GM19395 (cell line): ENCODE measurements at regions not wholly inside any gene's neighbourhood (a gene's known extent, or its start where the extent isn't known, plus 50 kb on each side); places are given as distances from the start of the nearest gene placed in this dataset.
"Not testable (repeated sequence)": the region's sequence is repeated elsewhere in the genome, so short reads cannot be mapped to it uniquely, and the experiment has no call there.

Experiments
- ATAC-seq: cut with Tn5 transposase; IDR thresholded peaks from one replicate; pipeline ENCODE4 v1.9.1; 2021; ENCODE audit warnings: mild to moderate bottlenecking, moderate library complexity; ENCODE audit not compliant: unreplicated experiment

GRCh38 chr4:156330436-156331031, 376.9 kb upstream of the CTSO start:
- no peak for ATAC-seq

GRCh38 chr4:156329779-156330178, 376.1 kb upstream of the CTSO start:
- ATAC-seq, result no peak

- no peak for ATAC-seq
These were observed 375.2 kb upstream of the CTSO start for GRCh38 chr4:156328882-156329281.

DNA sequence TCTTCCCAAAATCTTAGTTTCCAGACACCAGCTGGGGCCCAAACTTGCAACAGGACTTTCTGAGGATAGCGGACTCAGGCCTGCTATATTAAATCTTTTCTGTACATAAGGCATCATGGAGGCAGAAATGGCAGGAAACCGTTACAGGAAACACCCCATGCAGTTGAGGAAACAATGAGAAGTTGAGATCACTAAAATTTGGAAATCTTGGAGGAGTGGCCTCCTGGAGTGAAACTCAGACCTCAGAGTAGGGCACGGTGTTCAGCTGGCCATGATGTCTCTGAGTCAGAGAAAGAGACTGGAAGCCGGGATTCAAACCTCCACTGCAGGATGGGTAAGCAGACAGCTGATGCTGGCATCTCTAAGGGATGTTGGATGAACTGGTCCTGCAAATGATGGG, 372.6 kb upstream of the CTSO start:
- no peak for ATAC-seq

DNA sequence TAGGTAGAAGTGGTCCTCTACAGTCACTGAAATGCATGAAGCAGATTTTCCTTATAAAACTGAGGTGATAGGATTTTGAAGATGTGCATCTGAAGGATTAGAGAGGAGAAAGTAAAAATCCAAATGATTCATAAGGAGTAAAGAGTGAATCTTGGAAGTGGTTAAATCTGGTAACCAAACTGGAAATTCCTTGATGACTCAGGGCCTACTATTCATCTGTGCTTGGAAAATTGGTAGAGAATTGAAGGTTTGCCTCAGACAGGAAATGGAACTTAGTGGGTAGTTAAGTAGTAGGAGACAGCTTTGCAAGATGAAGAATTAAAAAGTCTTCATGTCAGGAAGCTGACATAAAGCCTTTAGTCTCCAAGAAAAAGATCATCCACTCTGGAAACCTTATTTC, 368.9 kb upstream of the CTSO start:
- no peak for ATAC-seq

GRCh38 chr4:156321203-156321602, 367.5 kb upstream of the CTSO start:
- no peak for ATAC-seq

- no peak for ATAC-seq
These were observed 359.8 kb upstream of the CTSO start for GRCh38 chr4:156313497-156313896.

- no peak for ATAC-seq
These were observed 358.7 kb upstream of the CTSO start for GRCh38 chr4:156312261-156312847.

DNA sequence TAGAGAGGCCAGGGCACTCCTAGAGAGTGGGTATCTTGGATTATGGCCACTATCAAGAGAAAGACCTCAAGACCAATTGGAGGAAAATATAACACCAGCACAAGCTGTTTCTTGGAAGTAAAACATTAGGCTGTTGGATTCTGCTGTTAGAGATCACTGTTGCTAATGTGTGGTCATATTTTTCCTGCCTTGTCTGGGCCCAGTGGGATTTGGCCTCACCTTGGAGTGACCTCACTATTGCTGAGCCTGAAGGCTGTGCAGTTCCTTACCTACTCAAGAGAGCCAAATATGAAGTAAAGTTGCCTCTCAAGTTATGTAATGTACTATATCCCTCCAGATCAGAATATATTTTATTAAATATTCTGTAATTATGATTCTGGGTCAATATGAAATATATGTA, 355.4 kb upstream of the CTSO start:
- ATAC-seq, result no peak

- no peak for ATAC-seq
These were observed 350.0 kb upstream of the CTSO start for GRCh38 chr4:156303708-156304107.

GRCh38 chr4:156298230-156298629, 344.6 kb upstream of the CTSO start:
- no peak for ATAC-seq

DNA sequence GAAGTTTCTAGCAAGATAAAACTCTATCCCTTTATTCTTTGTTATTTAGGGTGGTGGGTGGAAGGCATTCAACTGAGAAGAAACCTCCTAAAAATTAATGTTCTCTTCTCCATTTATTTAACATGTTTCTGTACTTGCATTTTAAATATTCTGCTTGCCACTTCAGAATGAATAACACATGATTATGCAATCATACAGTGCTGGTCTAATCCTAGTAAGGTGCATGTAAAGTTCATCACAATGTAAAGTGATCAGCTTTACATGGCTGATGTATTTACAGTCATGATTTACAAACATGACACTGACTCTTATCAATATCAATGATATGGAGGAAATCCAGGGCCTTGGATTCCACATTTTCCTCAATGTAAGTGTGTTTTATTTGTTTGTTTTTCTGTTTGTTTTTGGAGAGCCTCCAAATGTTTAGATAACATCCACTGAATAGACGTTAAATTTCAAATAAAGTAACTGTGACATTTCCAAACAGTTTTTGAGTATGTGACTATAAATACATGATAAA, 342.1 kb upstream of the CTSO start:
- no peak for ATAC-seq

DNA sequence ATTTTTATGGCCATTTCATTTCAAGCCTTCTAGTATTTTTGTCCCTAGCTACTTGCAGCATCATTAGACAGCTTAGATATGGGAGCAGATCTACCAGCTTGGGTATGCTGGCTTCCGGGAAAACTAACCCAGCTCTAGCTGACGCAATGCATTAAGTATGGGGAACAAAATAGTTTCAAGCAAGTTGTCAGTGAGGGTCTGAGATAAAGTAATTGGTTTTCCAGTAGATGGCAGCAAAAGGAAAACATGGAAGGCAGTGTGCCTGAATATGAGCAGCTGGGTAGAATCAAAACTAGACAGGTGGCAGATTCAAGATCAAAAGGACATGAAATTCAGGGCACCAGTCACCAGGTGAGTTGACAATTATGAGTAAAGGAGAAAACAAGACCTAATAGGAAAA, 340.9 kb upstream of the CTSO start:
- no peak for ATAC-seq

GRCh38 chr4:156293657-156294297, 340.1 kb upstream of the CTSO start:
- ATAC-seq, result no peak

- no peak for ATAC-seq
These were observed 337.7 kb upstream of the CTSO start for GRCh38 chr4:156291317-156291716.

DNA sequence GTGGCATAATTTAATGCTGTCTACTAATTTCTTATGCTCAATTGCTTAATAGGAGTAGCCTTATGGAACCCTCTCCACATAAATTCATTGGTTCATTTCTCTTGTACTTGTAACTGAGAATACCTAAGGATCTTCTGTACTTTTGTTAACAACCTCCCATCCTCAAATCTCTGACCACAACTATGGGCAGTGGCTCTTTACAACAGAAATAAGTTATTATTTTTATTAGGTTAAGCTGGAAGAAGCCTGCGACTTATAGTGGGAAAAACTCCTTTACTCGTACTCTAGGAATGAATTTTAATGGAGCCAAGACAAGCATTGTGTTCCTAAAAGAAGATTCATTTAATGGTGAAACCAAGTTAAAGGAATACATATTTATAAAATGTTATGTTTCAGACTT, 337.1 kb upstream of the CTSO start:
- ATAC-seq, result no peak

GRCh38 chr4:156290026-156290425, 336.4 kb upstream of the CTSO start:
- ATAC-seq, result not testable (repeated sequence)

- no peak for ATAC-seq
These were observed 327.0 kb upstream of the CTSO start for GRCh38 chr4:156280686-156281085.

- no peak for ATAC-seq
These were observed 311.7 kb upstream of the CTSO start for GRCh38 chr4:156265407-156265806.

GRCh38 chr4:156261230-156261629, 307.6 kb upstream of the CTSO start:
- no peak for ATAC-seq

DNA sequence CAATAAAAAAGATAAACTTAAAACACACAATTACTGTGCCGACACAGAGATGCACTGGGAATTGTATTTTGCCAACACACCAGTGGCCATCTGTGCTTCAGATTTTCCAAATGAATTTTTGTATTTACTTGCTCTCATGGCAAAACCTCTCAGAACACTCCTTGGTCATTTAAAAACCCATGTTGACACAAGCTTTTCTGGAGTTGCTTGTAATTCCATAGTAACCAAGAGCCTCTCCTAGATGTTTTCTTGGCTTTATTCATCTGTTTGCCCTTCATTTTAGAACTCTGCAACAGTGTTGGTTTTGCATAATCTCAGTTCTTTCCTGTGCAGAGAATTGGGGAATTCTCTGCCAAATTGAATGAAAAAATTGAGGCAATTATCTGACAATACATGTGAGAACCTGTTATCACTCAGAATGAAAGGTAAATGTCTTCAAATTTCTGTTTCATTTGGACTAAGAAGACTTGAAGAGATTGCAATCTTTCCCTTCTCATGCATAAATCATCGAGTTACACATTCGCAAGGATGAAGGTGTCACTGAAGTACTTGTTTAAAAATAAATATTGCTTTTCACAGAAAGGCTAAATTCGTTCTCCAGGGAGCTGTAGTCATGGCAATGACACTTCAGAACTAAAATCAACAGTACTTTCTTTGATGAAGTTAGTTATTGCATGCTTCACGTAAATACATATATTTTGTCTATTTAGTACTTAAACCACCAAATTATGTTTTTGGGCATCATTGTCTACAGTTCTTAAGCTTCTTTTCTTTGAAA, 301.8 kb upstream of the CTSO start:
- ATAC-seq, result no peak
